Neural crest cell (in vitro differentiated cells): ENCODE measurements at regions not wholly inside any gene's neighbourhood (a gene's known extent, or its start where the extent isn't known, plus 50 kb on each side); places are given as distances from the start of the nearest gene placed in this dataset.

Experiments used
- DNase-seq: peaks from one replicate; pipeline ENCODE4 v3.0.0; 2021; ENCODE audit warnings: low read depth, mixed read lengths, low spot score
- H3K27ac Mint-ChIP-seq: one replicate; pipeline ENCODE4 v1.8.0; 2021; ENCODE audit warnings: mild to moderate bottlenecking, mixed read lengths; ENCODE audit not compliant: unreplicated experiment
- H3K27me3 Mint-ChIP-seq: 2 replicates; pipeline ENCODE4 v1.8.0; 2021; ENCODE audit warnings: low read depth, mild to moderate bottlenecking, mixed read lengths
- H3K36me3 Mint-ChIP-seq: 2 replicates; pipeline ENCODE4 v1.8.0; 2021; ENCODE audit warnings: low read depth, mild to moderate bottlenecking, mixed read lengths
- H3K4me1 Mint-ChIP-seq: 2 replicates; pipeline ENCODE4 v1.8.0; 2021; ENCODE audit warnings: mixed read lengths
- H3K4me3 Mint-ChIP-seq: one replicate; pipeline ENCODE4 v1.8.0; 2021; ENCODE audit warnings: mild to moderate bottlenecking, mixed read lengths
- H3K9me3 Mint-ChIP-seq: 2 replicates; pipeline ENCODE4 v1.8.0; 2021; ENCODE audit warnings: mixed read lengths
- CTCF ChIP-seq: fragments of 200-600 bp; sonication (generic); conservative IDR thresholded peaks from 2 replicates; pipeline ENCODE4 v1.5.0; 2021; ENCODE audit warnings: antibody characterized with exemption, mild to moderate bottlenecking

DNA sequence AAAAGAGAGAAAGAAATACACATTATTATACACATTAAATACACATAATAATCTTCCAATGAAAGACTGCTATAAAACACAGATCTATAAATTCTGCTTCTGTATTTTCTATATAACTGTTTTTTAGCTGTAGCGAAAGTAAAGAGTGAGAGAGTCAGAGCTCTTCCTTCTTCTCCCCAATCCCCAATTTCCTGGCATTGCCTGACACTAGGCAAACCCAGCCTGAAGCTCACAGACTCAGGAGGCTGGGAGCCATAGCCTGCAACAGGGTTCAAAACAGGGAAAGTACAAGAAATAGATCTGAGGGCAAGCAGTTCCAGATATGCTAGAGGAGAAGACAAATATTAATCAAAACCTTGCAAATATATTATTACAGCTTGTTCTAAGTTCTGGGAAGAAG, 201.6 kb downstream of the HNRNPD start:
- Mint-ChIP-seq H3K4me1 (no peaks in the 10 kb centered on the region), H3K36me3 (no peaks in the 10 kb centered on the region), H3K4me3 (no peak overlapping the region), H3K9me3 (no peaks in the 10 kb centered on the region), H3K27ac (no peak overlapping the region), H3K27me3 (peaks cover 7% of the 10 kb centered on the region)
- no peak for DNase-seq
- no peak for TF ChIP-seq CTCF

DNA sequence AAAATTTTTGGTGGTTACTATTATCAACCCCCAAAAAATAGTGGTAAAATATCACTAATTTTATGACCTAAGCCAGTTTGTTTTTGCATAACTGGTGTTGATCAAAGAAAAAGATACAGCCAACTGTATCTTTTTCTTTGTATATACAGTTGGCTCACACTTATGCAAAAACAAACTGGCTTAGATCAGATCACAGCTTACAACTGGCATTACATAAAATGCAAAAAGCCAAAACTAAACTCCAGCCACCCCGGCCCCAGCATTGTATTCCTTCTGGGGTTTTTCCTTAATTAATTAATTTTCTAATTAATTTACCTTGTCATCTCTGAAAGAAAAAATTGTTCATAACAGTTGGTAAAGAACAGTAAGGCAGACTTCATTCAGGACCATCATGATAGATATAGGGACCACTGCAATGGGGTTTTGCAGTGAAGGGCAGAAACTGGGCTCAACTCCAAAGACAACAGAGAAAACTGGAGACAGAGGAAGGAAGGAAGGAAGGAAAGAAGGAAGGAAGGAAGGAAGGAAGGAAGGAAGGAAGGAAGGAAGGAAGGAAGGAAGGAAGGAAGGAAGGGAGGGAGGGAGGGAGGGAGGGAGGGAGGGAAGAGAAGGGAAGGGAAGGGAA, 202.1 kb downstream of the HNRNPD start:
- peaks cover 7% of the 10 kb centered on the region for H3K27me3 Mint-ChIP-seq
- no peak for TF ChIP-seq CTCF
- H3K4me3 Mint-ChIP-seq = no peak overlapping the region
- no peak for DNase-seq
- H3K36me3 Mint-ChIP-seq = no peaks in the 10 kb centered on the region
- H3K27ac Mint-ChIP-seq = no peak overlapping the region
- H3K4me1 Mint-ChIP-seq = no peaks in the 10 kb centered on the region
- H3K9me3 Mint-ChIP-seq = no peaks in the 10 kb centered on the region

GRCh38 chr4:82149750-82150149, 224.0 kb downstream of the HNRNPD start:
- H3K36me3 Mint-ChIP-seq = no peaks in the 10 kb centered on the region
- no peak overlapping the region for H3K27ac Mint-ChIP-seq
- no peak for DNase-seq
- no peak overlapping the region for H3K4me3 Mint-ChIP-seq
- peaks cover 22% of the 10 kb centered on the region for H3K27me3 Mint-ChIP-seq
- peaks cover 3% of the 10 kb centered on the region for H3K9me3 Mint-ChIP-seq
- TF ChIP-seq CTCF = no peak
- H3K4me1 Mint-ChIP-seq = no peaks in the 10 kb centered on the region

DNA sequence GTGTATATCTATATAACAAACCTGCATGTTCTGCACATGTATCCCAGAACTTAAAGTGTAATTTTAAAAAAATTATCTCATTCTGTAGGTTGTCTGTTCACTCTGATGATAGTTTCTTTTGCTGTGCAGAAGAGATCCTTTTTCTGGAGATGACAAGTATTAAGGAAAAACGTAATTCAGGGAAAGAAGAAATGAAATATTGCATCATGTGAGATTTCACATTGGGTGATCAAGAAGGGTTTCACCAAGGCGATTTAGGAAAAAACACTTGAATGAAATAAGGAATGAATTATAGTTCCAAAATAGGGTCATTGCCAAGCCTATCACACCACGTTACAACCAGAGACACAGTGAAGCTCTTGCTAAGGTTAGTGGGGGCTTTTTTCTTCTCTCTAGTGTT, 227.9 kb downstream of the HNRNPD start:
- no peak for DNase-seq
- no peak for TF ChIP-seq CTCF
- Mint-ChIP-seq H3K27me3 (no peaks in the 10 kb centered on the region), H3K4me1 (no peaks in the 10 kb centered on the region), H3K27ac (no peak overlapping the region), H3K9me3 (no peaks in the 10 kb centered on the region), H3K36me3 (no peaks in the 10 kb centered on the region), H3K4me3 (no peak overlapping the region)

- Mint-ChIP-seq H3K27ac (no peak overlapping the region), H3K27me3 (peaks cover 2% of the 10 kb centered on the region), H3K4me3 (no peak overlapping the region), H3K36me3 (no peaks in the 10 kb centered on the region), H3K4me1 (no peaks in the 10 kb centered on the region), H3K9me3 (no peaks in the 10 kb centered on the region)
- TF ChIP-seq CTCF = no peak
- DNase-seq = no peak
These were observed 233.4 kb downstream of the HNRNPD start for GRCh38 chr4:82140422-82140821.
